Umbilical cord (tissue), 1 donor: ENCODE measurements at regions not wholly inside any gene's neighbourhood (a gene's known extent, or its start where the extent isn't known, plus 50 kb on each side); places are given as distances from the start of the nearest gene placed in this dataset.

Experiments used
- DNase-seq: peaks from one replicate; pipeline ENCODE4 v3.0.0-alpha.2; 2015; ENCODE audit warnings: low spot score

DNA sequence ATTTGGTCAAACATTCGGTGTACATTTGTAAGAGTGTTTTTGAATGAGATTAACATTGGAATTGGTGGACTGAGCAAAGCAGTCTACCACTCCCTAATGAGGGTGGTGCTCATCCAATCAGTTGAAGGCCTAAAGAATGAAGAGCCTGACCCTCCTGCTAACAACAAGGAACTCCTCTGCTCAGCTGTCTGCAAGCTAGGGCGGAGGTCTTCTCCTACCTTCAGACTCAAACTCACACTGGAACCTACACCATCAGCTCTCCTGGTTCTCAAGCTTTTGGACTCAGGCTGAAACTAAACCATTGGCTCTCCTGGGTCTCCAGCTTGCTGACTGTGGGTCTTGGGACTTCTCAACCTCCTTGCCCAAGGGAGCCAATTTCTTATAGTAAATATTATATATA lies 55.5 kb upstream of the NPAS2 start:
- DNase-seq: no peak

- peak; percentile 95 for DNase-seq
Observed at GRCh38 chr2:100765481-100765880, 54.5 kb upstream of the NPAS2 start.

- DNase-seq: no peak
Observed at GRCh38 chr2:100766256-100766655, 53.7 kb upstream of the NPAS2 start.

DNA sequence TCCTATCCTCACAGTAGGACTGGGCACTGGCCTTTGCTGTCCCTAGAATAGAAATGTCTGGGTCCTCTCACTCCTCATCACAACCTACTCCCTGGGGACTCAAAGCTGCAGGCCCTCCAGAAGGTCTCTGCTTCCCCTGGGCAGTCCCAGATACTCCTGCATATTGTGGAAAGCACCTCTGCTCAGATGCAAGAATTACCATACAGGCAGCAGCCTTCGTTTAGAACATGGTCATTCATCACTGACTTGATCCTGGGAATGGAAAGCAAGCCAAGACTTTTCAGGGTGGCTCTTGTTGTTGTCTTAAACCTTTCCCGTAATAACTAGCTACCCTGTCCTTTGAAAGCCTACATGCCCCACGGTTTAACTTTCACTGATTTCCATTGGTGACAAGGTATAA lies 53.1 kb upstream of the NPAS2 start:
- DNase-seq: no peak

DNA sequence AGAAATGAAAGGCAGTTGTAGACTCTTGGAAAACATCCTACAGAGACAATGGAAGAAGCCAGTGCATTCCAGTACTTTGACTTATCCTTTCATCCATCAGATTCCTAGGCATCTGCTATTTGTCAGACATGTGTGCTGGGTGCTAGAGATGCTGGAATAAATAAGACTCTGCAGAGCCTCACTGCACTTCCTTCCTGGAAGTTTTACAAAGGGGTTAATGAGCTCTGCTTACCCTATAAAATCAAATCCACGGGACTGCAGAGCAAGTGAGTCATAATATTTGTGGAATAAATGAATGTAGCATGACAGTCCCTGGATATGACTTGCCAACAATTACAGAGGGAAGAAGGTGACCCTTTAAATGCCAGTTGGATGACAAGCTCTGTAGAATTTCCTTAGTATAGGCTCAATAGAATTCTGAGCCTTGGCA lies 52.7 kb upstream of the NPAS2 start:
- peak; percentile 93 for DNase-seq

DNA sequence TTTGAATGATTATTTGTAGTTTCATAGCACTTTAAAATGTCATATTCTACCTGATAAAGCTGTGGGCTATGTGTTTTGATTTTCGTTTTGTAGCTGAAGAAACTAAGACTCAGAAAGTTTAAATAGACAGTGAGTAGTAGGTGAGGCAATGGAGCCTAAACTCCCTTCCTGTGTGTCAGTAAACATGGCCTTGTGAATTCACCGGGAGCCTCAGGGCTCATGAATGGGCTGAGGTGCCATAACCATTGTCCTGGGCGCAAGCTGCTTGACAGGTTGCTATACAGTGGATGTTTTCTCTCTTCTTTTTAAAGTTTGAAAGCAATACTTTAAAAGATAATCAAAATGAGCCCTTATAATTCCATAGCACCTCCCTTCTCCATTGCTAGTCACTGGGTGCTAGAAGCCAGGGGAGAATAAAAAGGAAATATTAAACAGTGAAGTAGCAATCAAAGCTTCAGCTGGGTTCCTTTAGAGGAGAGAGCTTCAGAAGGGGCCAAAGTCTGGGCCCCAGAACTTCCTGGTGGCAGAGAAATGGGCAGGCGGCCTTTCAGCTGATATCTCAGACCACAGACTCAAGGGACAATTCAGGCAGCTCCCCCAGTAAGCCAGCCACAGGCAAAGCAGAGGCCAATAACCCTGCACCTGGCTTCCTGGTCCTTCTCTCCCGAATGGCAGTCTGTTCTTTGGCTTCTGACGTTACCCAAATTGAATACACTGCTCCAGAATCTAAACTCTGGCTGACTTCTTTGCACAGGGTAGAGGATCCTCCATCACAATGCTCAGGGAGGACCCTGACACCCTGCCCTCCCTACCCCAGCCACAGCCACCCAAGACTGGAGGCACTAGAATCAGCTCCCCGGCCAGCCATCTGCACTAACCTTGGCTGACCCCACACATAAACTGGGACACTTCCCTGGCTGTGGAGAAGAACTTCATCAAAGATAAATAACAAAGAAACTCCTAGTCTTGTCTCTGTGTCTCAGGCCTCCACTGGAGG lies 51.8 kb upstream of the NPAS2 start:
- DNase-seq: no peak
